ENCODE measurements at regions not wholly inside any gene's neighbourhood (a gene's known extent, or its start where the extent isn't known, plus 50 kb on each side); places are given as distances from the start of the nearest gene placed in this dataset.

- TF ChIP-seq ZHX2 (IDR thresholded peaks at IDR 0.05; ENCODE audit: low read depth) (no peak), ZHX2 (CRISPR knock-in tag; IDR thresholded peaks at IDR 0.05; ENCODE audit: borderline replicate concordance) (no peak), ZNF616 (CRISPR knock-in tag; IDR thresholded peaks at IDR 0.05; ENCODE audit: low read depth) (no peak), TARDBP (CRISPR knock-in tag; IDR thresholded peaks at IDR 0.05) (0 out of 2 replicates have a peak, but pooled peaks have one; percentile 19), SMAD3 (CRISPR knock-in tag; IDR thresholded peaks at IDR 0.05) (0 out of 2 replicates have a peak, but pooled peaks have one; percentile 45), SKI (IDR thresholded peaks at IDR 0.05; ENCODE audit: partially characterized antibody) (no peak), RFX5 (IDR thresholded peaks at IDR 0.05; ENCODE audit: low read depth, low read length) (peak; percentile 38; the same call in 1 of the 2 replicates), ZNF788 (CRISPR knock-in tag; IDR thresholded peaks at IDR 0.05; ENCODE audit: borderline replicate concordance) (no peak), RBM22 (optimal IDR thresholded peaks at IDR 0.05; ENCODE audit: low read length) (no peak), ZSCAN9 (CRISPR knock-in tag; IDR thresholded peaks at IDR 0.05; ENCODE audit: borderline replicate concordance) (peak; percentile 86; the same call in 1 of the 2 replicates), ZNF549 (CRISPR knock-in tag; IDR thresholded peaks at IDR 0.05) (no peak), ZNF563 (CRISPR knock-in tag; IDR thresholded peaks at IDR 0.05) (0 out of 2 replicates have a peak, but pooled peaks have one; percentile 39), HCFC1 (IDR thresholded peaks at IDR 0.05; ENCODE audit: low read depth, low read length) (no peak; the same call in 1 of the 2 replicates), ZNF235 (CRISPR knock-in tag; IDR thresholded peaks at IDR 0.05; ENCODE audit: borderline replicate concordance) (no peak), ZNF274 (CRISPR knock-in tag; IDR thresholded peaks at IDR 0.05) (no peak; the same call in 1 of the 2 replicates), FIP1L1 (IDR thresholded peaks at IDR 0.05; ENCODE audit: borderline replicate concordance, insufficient read depth, low read depth, low read length) (no peak), ZSCAN12 (CRISPR knock-in tag; IDR thresholded peaks at IDR 0.05) (no peak)
- TF ChIP-seq, protein P1, sequence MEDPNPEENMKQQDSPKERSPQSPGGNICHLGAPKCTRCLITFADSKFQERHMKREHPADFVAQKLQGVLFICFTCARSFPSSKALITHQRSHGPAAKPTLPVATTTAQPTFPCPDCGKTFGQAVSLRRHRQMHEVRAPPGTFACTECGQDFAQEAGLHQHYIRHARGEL (CRISPR knock-in tag; IDR thresholded peaks at IDR 0.05) = no peak
- TF ChIP-seq, protein P2, sequence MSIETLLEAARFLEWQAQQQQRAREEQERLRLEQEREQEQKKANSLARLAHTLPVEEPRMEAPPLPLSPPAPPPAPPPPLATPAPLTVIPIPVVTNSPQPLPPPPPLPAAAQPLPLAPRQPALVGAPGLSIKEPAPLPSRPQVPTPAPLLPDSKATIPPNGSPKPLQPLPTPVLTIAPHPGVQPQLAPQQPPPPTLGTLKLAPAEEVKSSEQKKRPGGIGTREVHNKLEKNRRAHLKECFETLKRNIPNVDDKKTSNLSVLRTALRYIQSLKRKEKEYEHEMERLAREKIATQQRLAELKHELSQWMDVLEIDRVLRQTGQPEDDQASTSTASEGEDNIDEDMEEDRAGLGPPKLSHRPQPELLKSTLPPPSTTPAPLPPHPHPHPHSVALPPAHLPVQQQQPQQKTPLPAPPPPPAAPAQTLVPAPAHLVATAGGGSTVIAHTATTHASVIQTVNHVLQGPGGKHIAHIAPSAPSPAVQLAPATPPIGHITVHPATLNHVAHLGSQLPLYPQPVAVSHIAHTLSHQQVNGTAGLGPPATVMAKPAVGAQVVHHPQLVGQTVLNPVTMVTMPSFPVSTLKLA (IDR thresholded peaks at IDR 0.05) = peak; percentile 6; the same call in 1 of the 2 replicates
- TF ChIP-seq, protein P3, sequence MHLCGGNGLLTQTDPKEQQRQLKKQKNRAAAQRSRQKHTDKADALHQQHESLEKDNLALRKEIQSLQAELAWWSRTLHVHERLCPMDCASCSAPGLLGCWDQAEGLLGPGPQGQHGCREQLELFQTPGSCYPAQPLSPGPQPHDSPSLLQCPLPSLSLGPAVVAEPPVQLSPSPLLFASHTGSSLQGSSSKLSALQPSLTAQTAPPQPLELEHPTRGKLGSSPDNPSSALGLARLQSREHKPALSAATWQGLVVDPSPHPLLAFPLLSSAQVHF (CRISPR knock-in tag; IDR thresholded peaks at IDR 0.05) = no peak
- TF ChIP-seq, protein P4, sequence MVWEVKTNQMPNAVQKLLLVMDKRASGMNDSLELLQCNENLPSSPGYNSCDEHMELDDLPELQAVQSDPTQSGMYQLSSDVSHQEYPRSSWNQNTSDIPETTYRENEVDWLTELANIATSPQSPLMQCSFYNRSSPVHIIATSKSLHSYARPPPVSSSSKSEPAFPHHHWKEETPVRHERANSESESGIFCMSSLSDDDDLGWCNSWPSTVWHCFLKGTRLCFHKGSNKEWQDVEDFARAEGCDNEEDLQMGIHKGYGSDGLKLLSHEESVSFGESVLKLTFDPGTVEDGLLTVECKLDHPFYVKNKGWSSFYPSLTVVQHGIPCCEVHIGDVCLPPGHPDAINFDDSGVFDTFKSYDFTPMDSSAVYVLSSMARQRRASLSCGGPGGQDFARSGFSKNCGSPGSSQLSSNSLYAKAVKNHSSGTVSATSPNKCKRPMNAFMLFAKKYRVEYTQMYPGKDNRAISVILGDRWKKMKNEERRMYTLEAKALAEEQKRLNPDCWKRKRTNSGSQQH (CRISPR knock-in tag; IDR thresholded peaks at IDR 0.05; ENCODE audit: low read depth) = no peak
Observed at GRCh38 chr14:36373982-36374673, 53.7 kb upstream of the MBIP start (continued).

Measured in HepG2 (cell line).